HG02678 (cell line): ENCODE measurements at regions not wholly inside any gene's neighbourhood (a gene's known extent, or its start where the extent isn't known, plus 50 kb on each side); places are given as distances from the start of the nearest gene placed in this dataset.
A peak's percentile ranks its signal among the peaks of the same experiment; 100 is the strongest.

Source experiments
- ATAC-seq: cut with Tn5 transposase; IDR thresholded peaks from one replicate; pipeline ENCODE4 v1.9.1; 2021; ENCODE audit warnings: mild to moderate bottlenecking, moderate library complexity; ENCODE audit not compliant: unreplicated experiment

DNA sequence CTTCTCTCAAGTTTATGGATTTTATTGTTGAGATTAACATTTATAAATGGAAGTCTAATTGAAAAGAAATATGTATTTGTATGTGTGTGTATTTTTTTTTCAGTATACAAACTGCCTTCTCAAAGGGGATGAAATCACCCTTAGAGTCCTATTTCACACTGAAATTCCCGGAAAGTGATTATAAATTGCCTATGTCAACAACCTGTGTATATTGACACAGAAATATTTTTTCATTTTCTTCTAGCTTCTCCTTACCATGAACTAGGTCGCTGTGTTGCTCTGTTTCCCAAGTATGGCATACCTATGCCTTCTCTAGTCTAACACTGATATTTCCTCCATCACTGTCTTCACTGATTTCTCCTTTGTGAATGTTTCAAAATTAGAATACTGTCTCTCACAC is 444.0 kb upstream of the AZI2 start:
- no peak for ATAC-seq

DNA sequence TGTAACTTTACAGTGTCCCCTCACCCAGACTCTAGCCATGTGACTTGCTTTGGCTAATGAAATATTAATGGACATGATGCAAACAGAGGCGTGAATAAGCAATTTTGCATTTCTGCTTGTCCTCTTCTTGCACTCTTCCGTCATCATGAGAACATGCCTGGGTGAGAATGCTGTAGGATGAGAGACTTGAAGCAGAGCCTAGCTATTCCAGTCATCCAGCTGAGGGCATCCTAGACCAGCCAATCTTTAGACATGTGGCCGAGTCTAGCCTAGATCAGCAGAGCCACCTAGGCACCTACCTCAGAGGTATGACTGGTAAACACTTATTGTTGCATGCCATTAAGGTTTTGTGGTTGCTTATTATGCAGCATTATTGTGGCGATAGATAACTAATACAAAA is 450.5 kb upstream of the AZI2 start:
- ATAC-seq = no peak

DNA sequence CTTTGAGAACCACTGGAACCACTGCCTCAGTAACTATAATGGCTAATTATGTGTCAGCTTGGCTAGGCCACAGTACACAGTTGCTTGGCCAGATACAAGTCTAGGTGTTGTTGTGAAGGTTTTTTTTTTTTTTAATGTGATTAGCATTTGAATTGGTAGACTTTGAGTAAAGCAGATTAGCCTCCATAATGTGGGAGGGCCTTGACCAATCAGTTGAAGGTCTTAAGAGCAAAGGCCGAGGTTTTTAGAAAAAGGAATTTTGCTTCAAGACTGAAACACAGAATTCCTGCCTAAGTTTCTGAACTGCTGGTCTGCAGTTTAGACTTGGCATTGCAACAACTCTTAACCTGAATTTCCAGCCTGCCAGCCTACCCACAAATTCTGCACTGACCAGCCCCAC is 451.6 kb upstream of the AZI2 start:
- ATAC-seq = no peak

DNA sequence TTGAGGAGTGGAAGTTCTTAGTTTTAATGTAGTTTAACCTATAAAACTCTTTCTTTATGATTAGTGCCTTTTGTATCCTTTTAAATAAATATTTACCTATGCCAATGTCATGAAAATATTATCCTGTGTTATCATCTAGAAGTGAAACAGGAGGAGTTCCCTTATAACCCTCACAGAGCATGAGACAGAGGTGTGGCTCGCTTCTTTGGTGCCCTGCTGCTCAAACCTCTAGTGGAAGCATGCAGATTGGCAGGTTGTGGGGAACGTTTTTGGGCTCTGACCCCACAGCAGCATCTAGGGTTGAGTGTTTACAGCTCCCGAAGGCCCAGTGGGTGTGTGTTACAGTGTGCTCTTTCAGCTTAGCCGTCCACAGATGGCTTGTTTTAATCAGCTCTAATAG is 459.4 kb upstream of the AZI2 start:
- no peak for ATAC-seq

DNA sequence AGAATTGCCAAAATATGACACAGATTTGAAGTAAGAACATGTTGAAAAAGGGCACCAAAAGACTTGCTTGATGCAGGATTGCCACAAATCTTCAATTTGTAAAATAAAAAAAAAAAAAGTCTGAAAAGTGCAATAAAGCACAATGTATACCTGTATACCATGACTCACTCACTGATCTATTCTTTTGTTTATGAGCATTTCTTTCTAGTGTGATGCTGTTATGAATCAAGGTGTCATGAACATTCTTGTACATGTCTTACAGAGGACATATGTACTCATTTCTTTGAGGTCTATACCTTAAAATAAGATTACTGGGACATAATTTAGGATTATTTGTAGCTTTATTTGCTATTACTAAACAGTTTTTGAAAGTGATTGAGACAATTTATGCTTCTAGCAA is 464.9 kb upstream of the RBMS3 start:
- ATAC-seq = no peak

DNA sequence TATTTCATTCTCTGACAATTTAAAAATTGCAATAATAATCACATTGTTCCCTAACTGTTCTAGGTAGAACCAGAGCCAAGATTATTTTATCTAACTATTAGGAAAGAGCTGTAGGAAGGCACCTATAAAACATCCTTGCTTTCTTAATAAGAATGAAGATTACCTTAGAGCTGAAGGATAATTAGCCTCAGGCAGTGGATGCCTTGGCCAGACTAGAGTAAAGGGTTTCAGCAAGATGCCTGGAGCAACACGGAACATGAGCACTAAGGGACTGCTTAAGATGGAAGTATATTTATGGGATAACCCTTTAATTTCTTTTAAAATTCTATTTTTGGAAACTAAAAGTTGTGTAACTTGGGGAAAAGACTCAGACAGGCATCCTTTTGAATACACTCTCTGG is 456.6 kb upstream of the RBMS3 start:
- no peak for ATAC-seq

DNA sequence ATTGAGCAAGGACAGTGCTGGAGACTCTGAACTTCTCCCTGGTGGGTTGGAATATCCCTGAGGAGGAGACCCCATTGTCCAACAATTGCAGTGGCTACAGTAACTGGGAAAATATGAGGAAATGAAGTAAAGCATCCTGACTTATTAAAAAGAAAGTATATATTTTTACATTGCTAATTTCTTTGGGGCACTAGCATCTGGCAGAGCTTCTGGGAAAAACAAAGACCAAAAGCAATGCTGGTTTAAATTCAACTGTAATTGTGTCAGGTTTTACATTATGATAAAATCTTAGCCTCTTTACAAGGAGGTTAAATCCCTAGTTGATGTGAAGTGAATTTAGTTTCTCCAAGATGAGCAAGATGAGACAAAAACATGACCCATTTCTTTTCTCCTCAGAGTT is 454.0 kb upstream of the RBMS3 start:
- ATAC-seq = no peak

DNA sequence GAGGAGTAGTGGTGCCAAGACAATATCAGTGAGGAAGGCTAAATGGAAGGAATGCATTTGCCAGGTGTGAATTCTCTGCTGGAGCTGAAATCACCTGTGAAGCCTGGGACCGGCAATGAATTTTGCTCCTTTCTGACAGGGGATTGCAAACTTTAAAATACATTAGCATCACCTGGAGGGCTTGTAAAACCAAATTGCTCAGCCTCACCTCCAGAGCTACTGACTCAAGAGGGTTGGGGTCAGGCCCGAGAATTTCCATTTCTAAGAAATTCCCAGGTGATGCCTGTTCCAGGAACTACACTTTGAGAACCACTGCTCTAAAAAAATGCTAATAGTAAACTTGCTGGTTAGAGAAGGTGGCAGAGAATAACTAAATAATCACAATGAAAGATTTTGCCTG is 445.6 kb upstream of the RBMS3 start:
- ATAC-seq = no peak

DNA sequence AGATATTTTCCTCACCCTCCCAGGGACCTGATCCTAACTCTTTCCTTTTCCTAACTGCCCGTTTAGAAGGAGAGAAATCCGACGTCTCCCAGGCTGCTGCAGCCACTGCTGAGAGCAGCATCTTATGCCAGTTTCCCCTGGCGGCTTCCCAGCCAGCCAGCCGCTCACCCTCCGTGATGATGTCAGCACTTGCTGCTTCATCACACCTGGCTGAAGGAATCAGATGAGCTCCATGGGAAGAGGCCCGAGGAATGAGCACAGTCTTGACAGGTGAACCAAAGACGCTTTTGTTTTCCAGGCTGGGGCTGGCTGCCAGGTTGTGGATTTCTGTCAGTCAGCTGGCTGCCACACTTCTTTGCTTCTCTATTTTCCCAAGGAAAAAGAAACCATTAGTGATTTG is 445.1 kb upstream of the RBMS3 start:
- ATAC-seq = no peak

DNA sequence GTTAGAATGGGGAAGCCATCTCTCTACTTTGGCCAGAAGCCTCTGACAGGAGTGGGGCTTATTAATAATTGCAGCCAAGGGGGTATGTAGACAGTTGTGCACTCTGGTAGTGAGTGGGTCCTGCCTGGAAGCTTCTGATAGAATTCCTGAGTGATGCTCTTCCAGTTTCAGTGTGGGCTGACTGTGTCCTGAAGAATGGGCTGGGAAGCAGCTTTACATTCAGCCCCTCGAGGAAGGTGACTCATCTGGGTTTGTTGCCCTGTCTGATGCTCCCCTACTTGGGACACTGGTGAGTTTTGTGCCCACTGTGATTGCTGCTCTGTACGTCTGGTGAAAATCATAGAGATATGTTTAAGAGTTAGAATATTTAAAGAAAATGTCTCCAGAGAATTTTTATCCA is 444.7 kb upstream of the RBMS3 start:
- ATAC-seq = no peak

DNA sequence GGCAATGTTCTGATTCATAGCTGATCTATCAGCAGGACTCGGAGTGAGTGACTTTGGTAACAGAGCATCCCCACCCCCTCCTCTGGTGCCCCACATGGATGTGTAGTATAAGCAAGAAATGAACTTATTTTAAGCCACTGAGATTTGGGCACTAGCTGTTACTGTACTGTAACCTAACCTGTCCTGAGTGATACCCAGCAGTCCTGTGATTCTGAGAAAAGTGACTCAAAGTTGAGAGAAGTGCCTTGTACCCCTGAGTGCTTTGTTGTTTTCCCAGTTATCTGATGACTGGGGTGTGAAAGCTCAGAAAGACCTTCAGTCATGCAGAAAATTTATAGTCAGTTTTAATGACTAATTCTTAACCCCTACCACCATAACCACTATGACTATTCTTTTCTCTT is 439.9 kb upstream of the RBMS3 start:
- ATAC-seq = peak; percentile 67

DNA sequence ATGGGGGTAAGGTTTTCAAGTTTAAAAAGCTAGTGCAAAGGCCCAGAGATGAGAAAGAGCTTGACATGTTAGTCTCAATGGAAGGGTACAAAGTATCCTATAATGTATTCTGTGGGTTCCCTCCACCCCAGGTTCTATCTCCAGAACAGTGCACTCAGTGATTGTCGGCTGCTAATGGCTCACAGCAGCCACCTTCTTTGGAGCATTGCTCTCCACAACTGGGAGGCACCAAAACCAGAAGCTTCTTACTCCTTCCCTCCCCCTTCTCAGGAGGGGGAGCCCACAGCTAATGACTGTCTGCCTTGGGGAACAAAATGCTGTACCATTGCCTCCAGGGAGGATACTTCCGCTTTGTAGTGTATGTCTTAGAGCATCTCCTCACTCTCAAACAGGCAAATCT is 439.4 kb upstream of the RBMS3 start:
- ATAC-seq = peak; percentile 18

DNA sequence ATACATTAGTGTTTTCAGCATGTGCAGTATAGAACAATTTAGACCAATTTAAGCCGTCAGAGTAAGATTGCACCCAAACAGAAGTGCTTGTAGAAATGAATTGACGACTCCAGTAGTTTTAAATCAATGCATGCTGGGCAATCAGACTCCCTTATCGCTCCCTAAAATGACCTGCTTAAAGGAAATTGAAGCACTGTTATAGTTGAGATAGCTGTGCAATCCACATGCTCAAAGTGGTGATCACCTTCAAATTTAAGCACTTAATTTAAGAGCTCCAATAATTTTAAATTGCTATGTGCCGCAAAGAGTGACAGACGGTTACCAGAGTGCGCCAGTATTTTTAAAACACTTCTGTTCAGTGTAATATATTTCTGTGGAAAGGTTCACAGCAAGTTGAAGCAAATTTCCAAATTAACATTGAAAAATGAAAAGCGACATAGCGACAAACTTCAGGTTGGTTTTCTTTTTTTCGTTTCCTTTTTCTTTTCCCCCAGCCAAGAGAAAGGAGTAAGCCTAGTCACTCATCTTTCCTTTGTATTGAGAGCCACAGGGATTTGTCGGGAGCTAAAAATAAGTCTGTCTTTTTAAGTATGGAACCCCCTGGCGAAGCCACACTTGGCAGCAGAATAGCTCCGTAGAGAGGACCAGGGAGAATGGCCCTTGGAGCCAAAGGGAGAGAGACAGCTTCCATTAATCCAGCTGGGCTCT is 436.4 kb upstream of the RBMS3 start:
- no peak for ATAC-seq

DNA sequence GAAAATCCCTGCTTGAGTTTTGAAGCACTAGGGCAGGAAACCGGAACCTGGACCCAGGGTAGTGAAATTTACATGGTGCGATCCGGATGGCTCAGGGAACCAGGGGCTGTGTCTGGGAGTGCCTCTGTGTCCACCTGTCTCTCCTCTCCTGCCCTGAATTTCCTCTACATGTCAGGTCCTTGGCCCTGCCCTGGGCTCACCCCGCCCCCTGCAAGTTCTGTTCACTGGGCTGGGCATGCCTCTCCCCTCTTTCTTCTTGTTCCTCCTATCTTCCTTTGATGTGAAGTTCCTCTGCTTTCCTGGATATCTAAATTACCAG is 435.9 kb upstream of the RBMS3 start:
- no peak for ATAC-seq

DNA sequence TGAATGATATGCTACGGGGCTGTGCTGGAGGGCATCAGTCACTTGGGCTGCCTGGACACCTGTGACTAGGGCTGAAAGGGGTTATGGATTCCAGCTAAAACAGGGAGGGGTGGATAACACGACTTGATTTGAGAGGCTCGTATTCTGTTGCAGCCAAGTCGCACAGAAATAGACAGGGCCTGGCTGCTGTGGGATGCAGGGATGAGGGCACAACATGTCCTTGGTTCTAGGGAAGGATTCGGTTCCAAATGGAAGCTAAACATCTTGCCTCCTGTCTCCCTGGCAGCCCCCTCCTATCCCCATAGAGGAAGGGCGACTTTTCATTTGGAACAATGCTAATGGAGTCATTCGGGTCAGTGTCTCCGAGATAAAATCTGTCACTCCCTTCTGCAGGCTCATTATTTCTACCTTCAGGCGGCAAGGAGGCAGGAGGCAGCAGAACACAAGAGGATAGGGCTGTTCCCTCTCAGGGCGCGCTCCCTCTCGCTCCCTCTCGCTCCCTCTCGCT is 433.8 kb upstream of the RBMS3 start:
- no peak for ATAC-seq

DNA sequence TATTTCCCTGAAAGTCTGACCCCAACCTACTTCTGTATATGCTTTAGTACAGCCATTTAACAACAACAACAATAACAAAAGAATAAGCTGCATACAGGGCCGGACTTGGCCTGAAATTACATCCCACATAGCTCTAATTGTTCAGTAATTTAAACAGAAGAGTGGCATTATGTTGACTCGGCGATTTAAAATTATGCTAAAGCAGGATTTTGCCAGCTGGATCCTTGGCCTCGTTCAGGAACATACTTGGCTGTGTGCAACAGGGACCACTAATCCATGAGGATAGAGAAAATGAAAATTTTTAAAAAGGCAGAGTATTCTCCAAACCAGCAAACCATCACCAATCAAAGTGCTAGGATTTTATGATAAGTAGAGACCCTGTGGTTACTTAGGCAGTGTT is 433.1 kb upstream of the RBMS3 start:
- ATAC-seq = no peak

DNA sequence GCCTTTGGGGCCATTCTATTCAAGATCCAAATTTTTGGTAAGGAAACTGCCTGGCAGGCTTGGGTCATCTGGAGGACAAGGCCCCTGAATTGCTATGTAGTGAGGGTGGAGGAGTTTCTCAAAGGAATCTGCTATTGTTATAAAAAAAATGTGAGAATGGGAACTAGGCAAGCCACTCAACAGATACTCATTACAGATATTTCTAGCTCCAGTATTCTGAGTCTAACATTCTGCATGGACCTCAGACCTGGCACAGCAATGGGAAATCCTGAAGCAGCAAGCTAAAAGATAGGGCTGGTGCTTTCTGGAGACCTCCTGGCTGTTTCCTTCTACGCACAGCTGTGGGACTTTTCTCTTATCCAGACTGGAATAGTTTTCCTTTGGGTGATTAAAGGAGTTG is 430.7 kb upstream of the RBMS3 start:
- ATAC-seq = no peak

DNA sequence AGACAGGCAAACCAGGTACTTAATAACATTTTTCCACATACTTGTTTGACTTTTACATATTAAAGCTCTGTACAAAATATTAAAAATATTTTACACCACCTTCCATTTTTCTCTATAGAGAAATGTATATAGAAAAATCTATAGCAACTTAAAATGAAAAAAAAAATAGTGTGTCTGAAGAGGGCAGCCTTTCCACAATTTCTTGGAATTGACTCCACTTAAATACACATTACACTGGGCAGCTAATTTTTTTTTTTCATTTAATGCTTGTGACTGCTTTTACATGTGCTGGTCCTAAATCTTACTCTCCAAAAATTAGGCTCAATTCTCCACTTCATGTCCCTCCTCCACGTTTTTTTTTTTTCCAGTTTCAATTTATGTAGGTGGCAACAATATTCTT is 427.0 kb upstream of the RBMS3 start:
- ATAC-seq = no peak

DNA sequence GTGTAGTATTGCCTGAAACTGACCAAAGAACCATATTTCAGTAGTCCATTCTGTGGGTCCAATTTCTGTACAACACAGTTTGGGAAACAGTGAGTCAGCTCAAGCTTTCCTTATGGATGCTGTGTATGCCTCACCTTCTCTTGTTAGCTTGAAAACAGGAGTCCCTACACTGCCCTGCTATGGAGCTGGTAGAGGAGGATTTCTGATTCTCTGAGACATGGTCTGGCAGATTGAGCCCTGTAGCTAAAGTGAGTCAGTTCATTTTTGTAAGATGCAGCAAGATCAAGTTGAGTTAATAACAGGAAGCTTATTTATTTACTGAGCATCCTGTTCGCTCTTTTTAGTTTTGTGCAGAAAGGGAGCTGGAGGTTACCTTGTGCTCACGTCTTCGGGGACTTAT is 424.1 kb upstream of the RBMS3 start:
- ATAC-seq = no peak

DNA sequence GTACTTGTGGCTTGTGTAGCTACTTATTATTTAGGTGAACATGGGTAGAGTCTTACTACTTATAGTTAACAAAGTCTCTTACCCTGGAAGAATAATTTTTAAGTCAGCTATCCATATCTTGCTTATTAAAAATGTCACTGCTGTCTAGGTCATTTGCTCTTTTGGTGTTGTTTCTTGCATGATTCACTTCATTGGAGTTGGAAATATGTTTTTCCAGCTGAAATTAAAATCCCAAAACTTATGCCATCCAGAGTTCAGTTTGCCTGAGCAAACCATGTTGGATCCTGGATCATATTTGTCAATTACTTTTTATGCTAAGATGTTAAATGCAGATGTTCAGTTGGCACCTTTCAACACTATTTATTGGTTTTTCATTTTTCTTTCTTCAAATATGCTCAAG is 421.0 kb upstream of the RBMS3 start:
- ATAC-seq = no peak

DNA sequence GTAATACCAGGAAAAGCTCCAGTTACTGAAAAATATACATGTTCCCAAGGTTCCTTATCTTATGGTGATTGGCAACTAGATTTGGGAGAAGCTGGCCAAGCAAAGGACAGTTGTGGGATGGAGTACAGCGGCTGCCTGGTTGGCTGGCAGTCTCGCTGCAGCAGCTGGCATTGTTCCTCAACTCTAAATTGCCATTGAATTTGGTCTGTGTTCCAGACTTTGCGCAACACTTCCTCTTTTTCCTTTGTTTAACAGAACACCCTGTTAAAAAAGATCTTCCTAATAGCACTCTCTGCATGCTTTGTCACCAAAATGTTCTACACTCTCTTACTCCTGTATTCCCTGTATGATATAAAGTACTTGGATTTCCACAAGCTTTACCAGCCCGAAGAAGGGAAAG is 420.6 kb upstream of the RBMS3 start:
- ATAC-seq = no peak

DNA sequence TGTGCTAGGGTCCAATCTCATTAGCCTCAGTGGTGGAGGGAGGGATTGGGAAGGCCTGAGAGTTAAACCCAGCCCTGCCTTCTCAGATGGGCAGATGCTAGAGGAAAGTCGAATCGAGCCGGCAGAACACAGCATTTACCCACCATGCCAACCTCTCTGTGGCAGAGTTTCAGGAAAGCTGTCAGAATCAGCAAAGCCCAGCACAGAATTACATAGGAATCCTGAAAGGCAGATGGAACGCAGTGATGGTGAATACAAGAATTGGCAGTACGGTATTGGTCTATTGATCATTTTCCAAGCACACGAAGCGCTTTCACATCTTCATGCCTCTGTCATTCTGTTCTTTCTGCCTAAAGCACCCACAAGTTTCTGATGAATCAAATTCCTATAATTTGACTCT is 417.7 kb upstream of the RBMS3 start:
- no peak for ATAC-seq

DNA sequence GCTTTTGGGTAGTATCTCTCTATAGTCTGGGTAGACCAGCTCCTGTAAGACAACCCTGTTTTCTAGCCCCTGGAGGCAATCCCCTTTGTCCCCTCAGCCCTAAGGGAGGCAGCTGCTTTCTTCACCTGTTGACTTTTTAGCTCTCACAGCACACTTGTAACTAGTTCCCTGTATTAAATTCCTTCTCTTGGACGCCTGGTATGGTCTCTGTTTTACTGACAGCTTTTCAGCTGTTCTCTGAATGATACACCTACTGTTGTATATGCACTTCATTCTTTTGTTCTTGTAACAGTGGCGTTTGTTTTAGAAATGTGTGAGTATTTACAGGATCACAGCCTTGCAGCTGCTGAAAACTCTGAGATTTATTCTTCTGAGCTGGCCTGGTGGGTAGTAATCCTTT is 413.0 kb upstream of the RBMS3 start:
- no peak for ATAC-seq

DNA sequence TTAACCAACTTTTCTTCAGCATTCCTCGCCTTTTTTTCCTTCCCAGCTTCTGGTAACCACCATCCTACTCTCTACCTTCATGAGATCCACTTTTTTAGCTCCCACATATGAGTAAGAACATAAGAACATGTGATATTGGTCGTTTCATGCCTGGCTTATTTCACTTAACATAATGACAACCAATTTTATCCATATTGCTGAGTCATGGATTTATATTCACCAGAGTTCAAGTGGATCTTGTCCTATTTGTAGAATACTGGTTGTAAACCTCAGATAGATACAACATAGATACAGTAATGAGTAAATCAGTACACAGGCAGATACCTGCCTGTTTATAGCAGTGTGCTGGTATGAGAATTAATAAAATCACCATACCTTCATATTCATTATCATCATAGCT is 412.0 kb upstream of the RBMS3 start:
- ATAC-seq = no peak
